IMR-90 (cell line): ENCODE measurements at regions not wholly inside any gene's neighbourhood (a gene's known extent, or its start where the extent isn't known, plus 50 kb on each side); places are given as distances from the start of the nearest gene placed in this dataset.
A peak's percentile ranks its signal among the peaks of the same experiment; 100 is the strongest.

Experiments
- ATAC-seq: fragments of 200-7000 bp; cut with Tn5 transposase; 2 replicates; pipeline ENCODE4 v1.9.1; 2020; ENCODE audit warnings: low read depth, mild to moderate bottlenecking, moderate library complexity
- BruUV-seq: library from RNA; stranded (reverse); fragments of 400-500 nt; replicated peaks from 2 replicates; lab custom pipeline; 2021; lab: Mats Ljungman, UMichigan
- CTCF ChIA-PET: fragments of 300-600 bp; formaldehyde crosslinking; extraction: SDS; loops from one replicate; lab custom pipeline; 2021; ENCODE audit warnings: antibody characterized with exemption; lab: Yijun Ruan, JAX
- POLR2A ChIA-PET: fragments of 300-600 bp; sonication (Branson Sonifier 250); formaldehyde crosslinking; loops from one replicate; lab custom pipeline; 2022; ENCODE audit warnings: antibody characterized with exemption; ENCODE audit not compliant: unreplicated experiment; lab: Charles Lee
- DNase-seq: peaks from one replicate; pipeline ENCODE4 v3.0.0; 2013
- H2AFZ ChIP-seq: replicated peaks from 2 replicates; pipeline ENCODE3; 2013; ENCODE audit warnings: low read length, mild to moderate bottlenecking; ENCODE audit not compliant: poor library complexity
- H2AK5ac ChIP-seq: 2 replicates; pipeline ENCODE4 v1.6.1; 2013; ENCODE audit warnings: low read depth, low read length, inconsistent platforms
- H2AK9ac ChIP-seq: replicated peaks from 2 replicates; pipeline ENCODE3; 2013; ENCODE audit warnings: mild to moderate bottlenecking, low read depth, low read length, moderate library complexity; ENCODE audit not compliant: poor library complexity
- H2BK120ac ChIP-seq: 2 replicates; pipeline ENCODE4 v1.6.1; 2013; ENCODE audit warnings: low read depth, low read length, inconsistent platforms
- H2BK15ac ChIP-seq: 3 replicates; pipeline ENCODE4 v1.6.1; 2013; ENCODE audit warnings: low read depth, low read length, inconsistent platforms
- H2BK20ac ChIP-seq: 2 replicates; pipeline ENCODE4 v1.6.1; 2013; ENCODE audit warnings: low read depth, mild to moderate bottlenecking, inconsistent platforms, low read length, moderate library complexity
- H2BK5ac ChIP-seq: 2 replicates; pipeline ENCODE4 v1.6.1; 2013; ENCODE audit warnings: mild to moderate bottlenecking, low read depth, low read length, inconsistent platforms; ENCODE audit not compliant: poor library complexity, severe bottlenecking
- H3K14ac ChIP-seq: replicated peaks from 2 replicates; pipeline ENCODE4 v1.6.1; 2013; ENCODE audit warnings: low read depth, low read length, inconsistent platforms
- H3K18ac ChIP-seq: 2 replicates; pipeline ENCODE4 v1.6.1; 2013; ENCODE audit warnings: low read depth, low read length, control low read depth
- H3K23ac ChIP-seq: 2 replicates; pipeline ENCODE4 v1.6.1; 2013; ENCODE audit warnings: low read depth, low read length, inconsistent platforms
- H3K27ac ChIP-seq: 2 replicates; pipeline ENCODE4 v1.5.1; 2013; ENCODE audit warnings: mild to moderate bottlenecking, control low read depth, low read length; ENCODE audit not compliant: insufficient read depth
- H3K27me3 ChIP-seq: 2 replicates; pipeline ENCODE4 v1.6.1; 2013; ENCODE audit warnings: low read length; ENCODE audit not compliant: control insufficient read depth, insufficient read depth
- H3K36me3 ChIP-seq: 2 replicates; pipeline ENCODE4 v1.6.1; 2013; ENCODE audit warnings: low read length, mixed read lengths; ENCODE audit not compliant: control insufficient read depth, insufficient read depth
- H3K4ac ChIP-seq: 2 replicates; pipeline ENCODE4 v1.6.1; 2013; ENCODE audit warnings: low read depth, low read length, inconsistent platforms
- H3K4me1 ChIP-seq: 2 replicates; pipeline ENCODE4 v1.6.1; 2013; ENCODE audit warnings: low read length, mixed read lengths; ENCODE audit not compliant: control insufficient read depth, insufficient read depth
- H3K4me2 ChIP-seq: 2 replicates; pipeline ENCODE4 v1.6.1; 2013; ENCODE audit warnings: low read depth, mild to moderate bottlenecking, control low read depth, low read length, moderate library complexity
- H3K4me3 ChIP-seq: 2 replicates; pipeline ENCODE4 v1.5.1; 2013; ENCODE audit warnings: low read depth, mild to moderate bottlenecking, control low read depth, low read length, moderate library complexity; ENCODE audit not compliant: insufficient read depth
- H3K56ac ChIP-seq: 2 replicates; pipeline ENCODE4 v1.6.1; 2013; ENCODE audit warnings: low read length, inconsistent platforms; ENCODE audit not compliant: insufficient read depth; ENCODE audit errors: extremely low read depth
- H3K79me1 ChIP-seq, 2 experiments: 2 replicates each; pipeline ENCODE4 v1.6.1; 2013; ENCODE audit warnings: low read length in 2 of 2, inconsistent platforms in 1 of 2, low read depth in 1 of 2
- H3K9ac ChIP-seq: 2 replicates; pipeline ENCODE4 v1.6.1; 2013; ENCODE audit warnings: low read depth, low read length, control low read depth
- H3K9me1 ChIP-seq: 2 replicates; pipeline ENCODE4 v1.6.1; 2013; ENCODE audit warnings: low read length, inconsistent platforms; ENCODE audit not compliant: insufficient read depth
- H3K9me3 ChIP-seq: 2 replicates; pipeline ENCODE4 v1.6.1; 2013; ENCODE audit warnings: low read length; ENCODE audit not compliant: control insufficient read depth, insufficient read depth
- H4K20me1 ChIP-seq: 2 replicates; pipeline ENCODE4 v1.6.1; 2013; ENCODE audit warnings: low read length, inconsistent platforms; ENCODE audit not compliant: insufficient read depth
- H4K5ac ChIP-seq: 2 replicates; pipeline ENCODE4 v1.6.1; 2013; ENCODE audit warnings: mild to moderate bottlenecking, low read depth, low read length, control low read depth
- H4K8ac ChIP-seq, 2 experiments: 2 replicates each; pipeline ENCODE4 v1.6.1; 2013; ENCODE audit warnings: low read depth in 2 of 2, low read length in 2 of 2, control low read depth in 1 of 2, inconsistent platforms in 1 of 2
- H4K91ac ChIP-seq: 2 replicates; pipeline ENCODE4 v1.6.1; 2013; ENCODE audit warnings: low read depth, low read length, inconsistent platforms; ENCODE audit not compliant: insufficient read depth
- BHLHE40 ChIP-seq: fragments of 150-350 bp; IDR thresholded peaks from 2 replicates; pipeline ENCODE4 v1.6.1; 2016; ENCODE audit warnings: mild to moderate bottlenecking, low read depth, low read length
- CEBPB ChIP-seq: IDR thresholded peaks from 2 replicates; pipeline ENCODE4 v1.6.1; 2012; ENCODE audit warnings: low read depth, low read length, improper control_type of control experiment
- CHD1 ChIP-seq: IDR thresholded peaks from 2 replicates; pipeline ENCODE4 v1.6.1; 2012; ENCODE audit warnings: low read depth, low read length, improper control_type of control experiment
- CTCF ChIP-seq: conservative IDR thresholded peaks from 2 replicates; pipeline ENCODE4 v1.5.1; 2012; ENCODE audit warnings: mild to moderate bottlenecking, low read depth, low read length, improper control_type of control experiment
- ELK1 ChIP-seq: fragments of 150-350 bp; IDR thresholded peaks from 2 replicates; pipeline ENCODE4 v1.6.1; 2016; ENCODE audit warnings: low read depth, mild to moderate bottlenecking, low read length, moderate library complexity, borderline replicate concordance
- FOS ChIP-seq: fragments of 150-350 bp; IDR thresholded peaks from 2 replicates; pipeline ENCODE4 v1.6.1; 2016; ENCODE audit warnings: low read depth, low read length
- MAFK ChIP-seq: IDR thresholded peaks from 2 replicates; pipeline ENCODE4 v1.6.1; 2012; ENCODE audit warnings: low read depth, low read length, improper control_type of control experiment
- MXI1 ChIP-seq: IDR thresholded peaks from 2 replicates; pipeline ENCODE4 v1.6.1; 2012; ENCODE audit warnings: low read depth, mild to moderate bottlenecking, low read length, moderate library complexity, borderline replicate concordance
- NFE2L2 ChIP-seq: fragments of 150-350 bp; IDR thresholded peaks from 2 replicates; pipeline ENCODE4 v1.6.1; 2016; ENCODE audit warnings: low read depth, mild to moderate bottlenecking, low read length
- POLR2A ChIP-seq: IDR thresholded peaks from 2 replicates; pipeline ENCODE4 v1.6.1; 2012; ENCODE audit warnings: mild to moderate bottlenecking, low read depth, low read length
- RAD21 ChIP-seq: IDR thresholded peaks from 2 replicates; pipeline ENCODE4 v1.6.1; 2012; ENCODE audit warnings: low read length, improper control_type of control experiment
- RCOR1 ChIP-seq: IDR thresholded peaks from 2 replicates; pipeline ENCODE4 v1.6.1; 2012; ENCODE audit warnings: mild to moderate bottlenecking, low read length, improper control_type of control experiment; ENCODE audit not compliant: insufficient replicate concordance
- RFX5 ChIP-seq: IDR thresholded peaks from 2 replicates; pipeline ENCODE4 v1.8.0; 2012; ENCODE audit warnings: low read depth, mild to moderate bottlenecking, low read length, moderate library complexity
- SMC3 ChIP-seq: fragments of 150-350 bp; IDR thresholded peaks from 2 replicates; pipeline ENCODE4 v1.6.1; 2016; ENCODE audit warnings: low read depth, mild to moderate bottlenecking, antibody characterized with exemption, low read length, moderate library complexity
- USF2 ChIP-seq: fragments of 150-350 bp; IDR thresholded peaks from 2 replicates; pipeline ENCODE4 v1.6.1; 2017; ENCODE audit warnings: mild to moderate bottlenecking, antibody characterized with exemption, low read length, low read depth
- WGBS, 2 experiments: methylation state at CpG; one replicate each; pipeline versions ENCODE4 v1.1.5 to v1.1.7; 2013; ENCODE audit warnings: missing lambda C conversion rate in 2 of 2; ENCODE audit not compliant: insufficient read length in 1 of 2; ENCODE audit errors: extremely low coverage in 2 of 2; 5-methylcytosine and 5-hydroxymethylcytosine counted together
- dilution Hi-C: fragments of 300-500 bp; cut with HindIII; formaldehyde crosslinking; loops from one replicate; pipeline ENCODE4 v1.14.3; 2018; ENCODE audit warnings: low sequenced_read_pairs; ENCODE audit not compliant: unreplicated experiment
- in situ Hi-C: fragments of 300-500 bp; cut with MboI; formaldehyde crosslinking; loops from 3 replicates; pipeline ENCODE4 v1.14.3; 2019; ENCODE audit warnings: low sequenced_read_pairs, inconsistent platforms, mixed read lengths
- intact Hi-C: fragments of 100-400 bp; cut with micrococcal nuclease; formaldehyde crosslinking; loops from 2 replicates; pipeline ENCODE4 v1.10.0; 2022

- H3K9me1 ChIP-seq: peaks cover 18% of the 10 kb centered on the region
- intact Hi-C loops: no loop called here
- no peaks in the 10 kb centered on the region for H3K79me1 ChIP-seq
- H4K91ac ChIP-seq: peak overlapping the region; percentile 24
- no TSS peak for BruUV-seq
- ChIA-PET POLR2A (no interaction called here), CTCF (interaction anchor here (1.1 to 1.2 kb wide), 3 partner anchors 19 to 152 kb away, joined by 3 to 4 read pairs (median 3); no protein-coding TSS in a partner anchor)
- dilution Hi-C loops: no loop called here
- H3K14ac ChIP-seq: no peak overlapping the region; the same call in 1 of the 2 replicates
- H3K4me3 ChIP-seq: no peak overlapping the region
- H2BK20ac ChIP-seq: 0 out of 2 replicates have a peak overlapping the region, but pooled peaks have one; percentile 42
- DNase-seq (no peak), ATAC-seq (no peak)
- no peak overlapping the region for H3K23ac ChIP-seq
- H3K9ac ChIP-seq: no peak overlapping the region
- peak overlapping the region; percentile 9 for H2AFZ ChIP-seq
- WGBS, 2 experiments: 60% methylated on average over 1 of the region's 4 CpGs; no CpG with 5 or more reads in 1 of the 2 experiments
- H4K8ac ChIP-seq: no peak overlapping the region
- H3K18ac ChIP-seq: peak overlapping the region; percentile 25
- H3K4ac ChIP-seq: peak overlapping the region; percentile 67
- H3K56ac ChIP-seq: no peak overlapping the region
- no peak overlapping the region for H2BK5ac ChIP-seq
- in situ Hi-C loops: loop anchor here (10.0 kb wide), 1 partner anchor 400 kb away; no protein-coding TSS in a partner anchor
- no peak overlapping the region for H4K5ac ChIP-seq
- H3K36me3 ChIP-seq: no peaks in the 10 kb centered on the region
- no peaks in the 10 kb centered on the region for H3K9me3 ChIP-seq
- H3K27me3 ChIP-seq: no peaks in the 10 kb centered on the region
- no peak overlapping the region for H2AK9ac ChIP-seq
- peaks cover 13% of the 10 kb centered on the region for H3K4me1 ChIP-seq
- no peaks in the 10 kb centered on the region for H4K20me1 ChIP-seq
- no peak overlapping the region for H3K27ac ChIP-seq
- no peak overlapping the region for H2BK15ac ChIP-seq
- H3K4me2 ChIP-seq: no peak overlapping the region
- H2AK5ac ChIP-seq: peak overlapping the region; percentile 35; the same call in 1 of the 2 replicates
- peak overlapping the region; percentile 29 for H2BK120ac ChIP-seq
- TF ChIP-seq POLR2A (no peak), RAD21 (no peak), SMC3 (no peak), CHD1 (no peak), CTCF (no peak), MAFK (no peak), USF2 (no peak), CEBPB (no peak), ELK1 (no peak), BHLHE40 (no peak), MXI1 (no peak), RCOR1 (no peak), NFE2L2 (no peak), RFX5 (no peak), FOS (no peak)
These were observed 93.7 kb upstream of the DAP start for GRCh38 chr5:10854506-10855277.
